ENCODE measurements at regions not wholly inside any gene's neighbourhood (a gene's known extent, or its start where the extent isn't known, plus 50 kb on each side); places are given as distances from the start of the nearest gene placed in this dataset.

- no peak for TF ChIP-seq CTCF (IDR thresholded peaks at IDR 0.05)
Observed at GRCh38 chr10:128245026-128245425, 118.8 kb upstream of the MKI67 start.

GRCh38 chr10:128247576-128247975 lies 121.4 kb upstream of the MKI67 start:
- no peaks in the 10 kb centered on the region for H3K36me3 ChIP-seq
- H3K27me3 ChIP-seq: no peaks in the 10 kb centered on the region
- no peak for TF ChIP-seq CTCF (IDR thresholded peaks at IDR 0.05)
- H3K9me3 ChIP-seq: no peaks in the 10 kb centered on the region
- H3K27ac ChIP-seq: no peak overlapping the region
- no peak overlapping the region for H3K4me3 ChIP-seq
- DNase-seq (no peak), ATAC-seq (no peak)
- H3K4me1 ChIP-seq: no peaks in the 10 kb centered on the region
- intact Hi-C loops (cut with DNase I): no loop called here

More at GRCh38 chr10:128245026-128245425, 118.8 kb upstream of the MKI67 start:
- ATAC-seq (no peak), DNase-seq (no peak)
- Histone ChIP-seq H3K27ac (no peak overlapping the region), H3K9me3 (no peaks in the 10 kb centered on the region), H3K36me3 (no peaks in the 10 kb centered on the region), H3K4me1 (no peaks in the 10 kb centered on the region), H3K27me3 (no peaks in the 10 kb centered on the region), H3K4me3 (no peak overlapping the region)
- intact Hi-C loops (cut with DNase I): no loop called here

- Histone ChIP-seq H3K27me3 (peaks cover 17% of the 10 kb centered on the region), H3K27ac (no peak overlapping the region), H3K36me3 (no peaks in the 10 kb centered on the region), H3K9me3 (no peaks in the 10 kb centered on the region), H3K4me1 (no peaks in the 10 kb centered on the region), H3K4me3 (no peak overlapping the region)
- intact Hi-C loops (cut with DNase I): no loop called here
- no peak for ATAC-seq
- no peak for DNase-seq
- no peak for TF ChIP-seq CTCF (IDR thresholded peaks at IDR 0.05)
Observed at GRCh38 chr10:128254476-128254875, 128.3 kb upstream of the MKI67 start.

GRCh38 chr10:128257428-128257827 lies 131.2 kb upstream of the MKI67 start:
- no peak for DNase-seq
- H3K4me3 ChIP-seq: no peak overlapping the region
- intact Hi-C loops (cut with DNase I): no loop called here
- no peaks in the 10 kb centered on the region for H3K9me3 ChIP-seq
- H3K36me3 ChIP-seq: no peaks in the 10 kb centered on the region
- no peaks in the 10 kb centered on the region for H3K4me1 ChIP-seq
- H3K27me3 ChIP-seq: peaks cover 18% of the 10 kb centered on the region
- no peak for TF ChIP-seq CTCF (IDR thresholded peaks at IDR 0.05)
- no peak overlapping the region for H3K27ac ChIP-seq
- ATAC-seq: no peak

DNA sequence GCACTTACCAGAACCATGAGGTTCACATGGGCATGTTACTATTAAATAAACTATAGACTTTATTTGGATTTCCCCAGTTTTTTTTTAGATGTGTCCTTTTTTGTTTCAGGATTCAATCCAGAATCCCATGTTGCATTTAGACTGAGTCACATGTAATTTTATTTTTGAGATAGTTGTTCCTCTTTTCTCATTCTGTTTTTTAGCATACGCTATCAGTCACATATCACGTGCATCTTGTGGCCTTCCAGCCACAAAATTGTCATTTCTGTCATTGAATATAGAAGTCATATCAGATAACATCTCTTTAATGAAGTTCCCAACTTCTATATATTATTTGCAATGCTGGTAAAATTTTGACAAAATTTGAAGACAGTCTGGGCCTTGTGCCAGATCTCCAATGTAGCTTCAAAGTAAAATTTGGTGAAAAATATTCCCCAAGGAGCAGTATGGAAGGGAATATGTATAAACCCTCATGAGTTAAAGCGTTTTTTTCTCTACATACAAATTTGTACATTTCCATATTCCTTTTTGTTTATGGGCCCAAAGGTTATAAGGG lies 132.3 kb upstream of the MKI67 start:
- no peak for ATAC-seq
- no peaks in the 10 kb centered on the region for H3K36me3 ChIP-seq
- intact Hi-C loops (cut with DNase I): no loop called here
- H3K27me3 ChIP-seq: peaks cover 29% of the 10 kb centered on the region
- no peak for DNase-seq
- H3K9me3 ChIP-seq: no peaks in the 10 kb centered on the region
- no peaks in the 10 kb centered on the region for H3K4me1 ChIP-seq
- no peak overlapping the region for H3K27ac ChIP-seq
- no peak overlapping the region for H3K4me3 ChIP-seq
- no peak for TF ChIP-seq CTCF (IDR thresholded peaks at IDR 0.05)
